ENCODE measurements at regions not wholly inside any gene's neighbourhood (a gene's known extent, or its start where the extent isn't known, plus 50 kb on each side); places are given as distances from the start of the nearest gene placed in this dataset.

DNA sequence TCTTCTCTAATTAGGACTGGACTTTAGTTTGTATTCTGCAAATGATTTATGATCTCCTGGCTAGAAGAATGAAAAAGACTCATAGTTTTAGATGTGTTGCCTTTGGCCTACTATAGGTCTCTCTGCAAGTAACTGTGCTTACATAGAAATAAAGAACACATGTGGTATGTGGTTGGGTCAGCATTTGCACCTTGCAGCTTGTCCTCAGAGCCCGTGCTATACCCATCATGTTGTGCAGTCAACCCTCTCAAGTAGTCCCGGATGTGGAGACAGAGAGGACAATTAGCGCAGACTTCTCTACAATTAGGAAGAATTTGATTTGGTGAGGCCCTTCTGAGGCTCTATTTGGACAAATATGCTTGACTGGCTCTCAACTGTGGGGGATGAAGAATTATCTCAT lies 203.7 kb upstream of the ITGA4 start:
- H3K27ac ChIP-seq: no peak overlapping the region
- no peaks in the 10 kb centered on the region for H3K27me3 ChIP-seq
- intact Hi-C loops (cut with DNase I; ENCODE audit: low total_unique reads): no loop called here
- TF ChIP-seq POLR2A (IDR thresholded peaks at IDR 0.05) (no peak), EP300 (IDR thresholded peaks at IDR 0.05) (no peak), POLR2AphosphoS5 (IDR thresholded peaks at IDR 0.05) (no peak)
- TF ChIP-seq, protein P1, sequence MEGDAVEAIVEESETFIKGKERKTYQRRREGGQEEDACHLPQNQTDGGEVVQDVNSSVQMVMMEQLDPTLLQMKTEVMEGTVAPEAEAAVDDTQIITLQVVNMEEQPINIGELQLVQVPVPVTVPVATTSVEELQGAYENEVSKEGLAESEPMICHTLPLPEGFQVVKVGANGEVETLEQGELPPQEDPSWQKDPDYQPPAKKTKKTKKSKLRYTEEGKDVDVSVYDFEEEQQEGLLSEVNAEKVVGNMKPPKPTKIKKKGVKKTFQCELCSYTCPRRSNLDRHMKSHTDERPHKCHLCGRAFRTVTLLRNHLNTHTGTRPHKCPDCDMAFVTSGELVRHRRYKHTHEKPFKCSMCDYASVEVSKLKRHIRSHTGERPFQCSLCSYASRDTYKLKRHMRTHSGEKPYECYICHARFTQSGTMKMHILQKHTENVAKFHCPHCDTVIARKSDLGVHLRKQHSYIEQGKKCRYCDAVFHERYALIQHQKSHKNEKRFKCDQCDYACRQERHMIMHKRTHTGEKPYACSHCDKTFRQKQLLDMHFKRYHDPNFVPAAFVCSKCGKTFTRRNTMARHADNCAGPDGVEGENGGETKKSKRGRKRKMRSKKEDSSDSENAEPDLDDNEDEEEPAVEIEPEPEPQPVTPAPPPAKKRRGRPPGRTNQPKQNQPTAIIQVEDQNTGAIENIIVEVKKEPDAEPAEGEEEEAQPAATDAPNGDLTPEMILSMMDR (IDR thresholded peaks at IDR 0.05): no peak
- H3K9me3 ChIP-seq: no peaks in the 10 kb centered on the region
- WGBS, 5 donors: 87 to 96% (median 93%) methylated on average over 3 of the region's 3 CpGs
- no peaks in the 10 kb centered on the region for H3K36me3 ChIP-seq
- no peak overlapping the region for H3K4me3 ChIP-seq
- H3K4me1 ChIP-seq: no peaks in the 10 kb centered on the region
- DNase-seq: no peak

DNA sequence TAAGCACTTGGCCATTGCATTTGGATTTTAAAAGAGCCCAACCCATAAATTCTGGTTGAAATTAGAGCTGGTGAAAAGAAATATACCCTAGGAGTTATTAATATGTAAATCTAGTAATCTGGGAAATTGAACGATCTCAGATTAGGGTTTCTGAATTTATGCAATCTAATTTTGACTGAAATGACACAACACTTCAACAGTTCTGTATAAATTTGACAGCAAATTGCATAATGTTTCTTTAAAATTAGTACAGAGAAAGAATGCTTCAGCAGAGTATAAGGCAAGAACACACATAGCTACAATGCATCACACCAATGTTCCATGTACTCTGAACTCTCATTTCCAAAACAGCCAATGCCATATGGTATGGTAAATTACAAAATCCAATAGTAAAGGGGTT lies 201.5 kb upstream of the ITGA4 start:
- H3K4me3 ChIP-seq: no peak overlapping the region
- H3K36me3 ChIP-seq: no peaks in the 10 kb centered on the region
- WGBS, 5 donors: 44 to 85% (median 73%) methylated on average over 1 of the region's 1 CpG
- TF ChIP-seq POLR2AphosphoS5 (IDR thresholded peaks at IDR 0.05) (no peak), POLR2A (IDR thresholded peaks at IDR 0.05) (no peak), EP300 (IDR thresholded peaks at IDR 0.05) (no peak)
- TF ChIP-seq, protein P1 (IDR thresholded peaks at IDR 0.05): no peak
- intact Hi-C loops (cut with DNase I; ENCODE audit: low total_unique reads): no loop called here
- H3K27ac ChIP-seq: no peak overlapping the region
- H3K9me3 ChIP-seq: no peaks in the 10 kb centered on the region
- H3K27me3 ChIP-seq: no peaks in the 10 kb centered on the region
- no peak for DNase-seq
- no peaks in the 10 kb centered on the region for H3K4me1 ChIP-seq

DNA sequence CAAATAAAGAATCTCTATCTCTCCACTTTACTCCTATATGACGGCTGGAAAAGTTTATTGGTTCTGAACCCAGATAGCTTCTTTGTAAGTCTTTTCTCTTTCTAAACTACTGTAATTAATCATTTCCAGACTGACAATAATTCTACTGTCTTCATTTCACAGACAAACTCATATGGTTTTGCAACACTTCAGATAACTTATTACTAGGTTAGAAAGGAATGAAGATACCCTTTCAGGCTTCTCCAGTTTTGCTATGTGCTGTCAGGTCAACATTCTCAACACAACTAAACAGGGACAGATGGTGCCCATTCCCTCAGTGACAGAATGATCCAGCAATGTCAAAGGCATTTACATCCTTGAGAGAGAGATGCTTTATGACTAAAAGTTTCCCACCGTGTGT lies 198.5 kb upstream of the ITGA4 start:
- H3K9me3 ChIP-seq: no peaks in the 10 kb centered on the region
- H3K36me3 ChIP-seq: no peaks in the 10 kb centered on the region
- 40 to 69% (median 48%) methylated on average over 2 of the region's 2 CpGs for WGBS, 5 donors
- no peaks in the 10 kb centered on the region for H3K4me1 ChIP-seq
- no peak overlapping the region for H3K4me3 ChIP-seq
- DNase-seq: no peak
- H3K27ac ChIP-seq: no peak overlapping the region
- intact Hi-C loops (cut with DNase I; ENCODE audit: low total_unique reads): no loop called here
- H3K27me3 ChIP-seq: no peaks in the 10 kb centered on the region
- TF ChIP-seq, protein P1 (IDR thresholded peaks at IDR 0.05): no peak
- TF ChIP-seq EP300 (IDR thresholded peaks at IDR 0.05) (no peak), POLR2A (IDR thresholded peaks at IDR 0.05) (no peak), POLR2AphosphoS5 (IDR thresholded peaks at IDR 0.05) (no peak)

DNA sequence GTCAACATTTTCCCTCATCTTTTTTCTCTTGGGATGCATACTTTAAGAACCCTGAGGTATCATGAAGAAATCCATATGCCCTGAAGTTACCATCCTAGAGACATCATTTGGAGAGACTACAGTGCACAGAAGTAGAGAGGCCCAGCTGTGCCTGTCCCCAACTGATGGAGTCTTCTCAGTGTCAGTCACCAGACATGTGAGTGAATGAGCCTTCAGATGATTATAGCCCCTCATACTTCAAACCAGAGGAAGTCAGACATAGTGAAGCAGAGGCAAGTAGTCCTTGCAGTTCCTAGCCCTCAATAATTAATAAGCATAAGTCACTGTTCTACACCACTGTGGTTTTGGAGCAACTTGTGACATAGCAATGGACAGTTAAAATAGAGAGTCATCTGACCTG lies 194.4 kb upstream of the ITGA4 start:
- Histone ChIP-seq H3K4me1 (no peaks in the 10 kb centered on the region), H3K9me3 (no peaks in the 10 kb centered on the region), H3K4me3 (no peak overlapping the region), H3K36me3 (no peaks in the 10 kb centered on the region), H3K27ac (no peak overlapping the region), H3K27me3 (no peaks in the 10 kb centered on the region)
- no peak for DNase-seq
- TF ChIP-seq EP300 (IDR thresholded peaks at IDR 0.05) (no peak), POLR2AphosphoS5 (IDR thresholded peaks at IDR 0.05) (no peak), POLR2A (IDR thresholded peaks at IDR 0.05) (no peak)
- TF ChIP-seq, protein P1 (IDR thresholded peaks at IDR 0.05): no peak
- intact Hi-C loops (cut with DNase I; ENCODE audit: low total_unique reads): no loop called here

Data from stomach (tissue), 8 donors.